A673 (cell line): ENCODE measurements at regions not wholly inside any gene's neighbourhood (a gene's known extent, or its start where the extent isn't known, plus 50 kb on each side); places are given as distances from the start of the nearest gene placed in this dataset.

Experiments
- CTCF ChIP-seq: fragments of 300-800, 200-600 bp; sonication (generic); conservative IDR thresholded peaks from 2 replicates; pipeline ENCODE4 v1.5.1; 2017; ENCODE audit warnings: low read depth, mild to moderate bottlenecking, antibody characterized with exemption, low read length, moderate library complexity, mixed read lengths
- EZH2 ChIP-seq: fragments of 200-600 bp; sonication (generic); IDR thresholded peaks from 2 replicates; pipeline ENCODE4 v1.6.1; 2017; ENCODE audit warnings: borderline replicate concordance, low read depth, mild to moderate bottlenecking, mixed read lengths, antibody characterized with exemption, low read length; ENCODE audit not compliant: poor library complexity, severe bottlenecking

DNA sequence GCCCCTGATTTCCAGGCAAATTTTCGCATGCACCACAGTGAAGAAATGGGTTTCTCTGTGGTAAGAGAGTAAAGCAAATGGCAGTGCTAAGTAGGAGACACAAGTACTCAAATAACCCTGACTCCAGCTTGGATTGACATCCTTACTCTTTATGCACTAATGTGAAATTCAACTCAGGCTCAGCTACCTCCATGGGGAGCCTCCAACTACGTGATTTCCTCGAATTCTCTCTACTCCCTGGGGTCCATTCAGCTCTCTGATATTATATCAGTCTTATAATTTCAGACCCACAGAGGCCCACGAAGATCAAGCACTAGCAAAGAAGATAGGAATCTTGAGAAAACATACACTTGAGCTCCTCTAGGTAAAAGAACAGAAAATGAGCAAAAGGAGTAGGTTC lies 407.6 kb upstream of the CCDC54 start:
- TF ChIP-seq CTCF (no peak), EZH2 (no peak)
